K562 (cell line): ENCODE measurements at regions not wholly inside any gene's neighbourhood (a gene's known extent, or its start where the extent isn't known, plus 50 kb on each side); places are given as distances from the start of the nearest gene placed in this dataset.

Experiments used
- FOXM1 ChIP-seq, 2 experiments: fragments of 450-650 bp in 1 of 2; sonication (generic) in 1 of 2; formaldehyde crosslinking in 1 of 2; IDR thresholded peaks; 2 replicates each; pipeline versions ENCODE4 v1.6.1 to v1.9.0; 2017 to 2022; ENCODE audit warnings: low read depth in 2 of 2, mild to moderate bottlenecking in 2 of 2, missing genetic modification reagents in 1 of 2, moderate library complexity in 1 of 2
- HBP1 ChIP-seq: fragments of 450-650 bp; formaldehyde crosslinking; IDR thresholded peaks from 2 replicates; pipeline ENCODE4 v1.4.0; 2022; ENCODE audit warnings: missing genetic modification characterization
- MITF ChIP-seq: IDR thresholded peaks from 2 replicates; pipeline ENCODE4 v1.6.1; 2014; ENCODE audit warnings: antibody characterized with exemption
- NBN ChIP-seq: fragments of 450-650 bp; IDR thresholded peaks from 2 replicates; pipeline ENCODE4 v1.6.1; 2016; ENCODE audit warnings: low read depth, mild to moderate bottlenecking
- RAD21 ChIP-seq, 2 experiments: fragments of 250-450 bp in 1 of 2; fragments of 450-650 bp in 1 of 2; sonication (Bioruptor Pico) in 1 of 2; formaldehyde crosslinking in 1 of 2; IDR thresholded peaks in 1 of 2; conservative IDR thresholded peaks in 1 of 2; 2 replicates each; pipeline versions ENCODE4 v1.4.0 to v1.8.0; 2020 to 2022; ENCODE audit warnings: mild to moderate bottlenecking in 2 of 2, moderate library complexity in 1 of 2
- TCF15 ChIP-seq: fragments of 250-450 bp; sonication (Bioruptor Pico); IDR thresholded peaks from 2 replicates; pipeline ENCODE4 v1.8.0; 2022; ENCODE audit warnings: moderate library complexity, mild to moderate bottlenecking, inconsistent platforms
- ZBTB17 ChIP-seq: fragments of 450-650 bp; formaldehyde crosslinking; IDR thresholded peaks from 2 replicates; pipeline ENCODE4 v1.4.0; 2020; ENCODE audit warnings: mild to moderate bottlenecking
- ZEB2 ChIP-seq: fragments of 450-650 bp; IDR thresholded peaks from 2 replicates; pipeline ENCODE4 v1.6.1; 2016

DNA sequence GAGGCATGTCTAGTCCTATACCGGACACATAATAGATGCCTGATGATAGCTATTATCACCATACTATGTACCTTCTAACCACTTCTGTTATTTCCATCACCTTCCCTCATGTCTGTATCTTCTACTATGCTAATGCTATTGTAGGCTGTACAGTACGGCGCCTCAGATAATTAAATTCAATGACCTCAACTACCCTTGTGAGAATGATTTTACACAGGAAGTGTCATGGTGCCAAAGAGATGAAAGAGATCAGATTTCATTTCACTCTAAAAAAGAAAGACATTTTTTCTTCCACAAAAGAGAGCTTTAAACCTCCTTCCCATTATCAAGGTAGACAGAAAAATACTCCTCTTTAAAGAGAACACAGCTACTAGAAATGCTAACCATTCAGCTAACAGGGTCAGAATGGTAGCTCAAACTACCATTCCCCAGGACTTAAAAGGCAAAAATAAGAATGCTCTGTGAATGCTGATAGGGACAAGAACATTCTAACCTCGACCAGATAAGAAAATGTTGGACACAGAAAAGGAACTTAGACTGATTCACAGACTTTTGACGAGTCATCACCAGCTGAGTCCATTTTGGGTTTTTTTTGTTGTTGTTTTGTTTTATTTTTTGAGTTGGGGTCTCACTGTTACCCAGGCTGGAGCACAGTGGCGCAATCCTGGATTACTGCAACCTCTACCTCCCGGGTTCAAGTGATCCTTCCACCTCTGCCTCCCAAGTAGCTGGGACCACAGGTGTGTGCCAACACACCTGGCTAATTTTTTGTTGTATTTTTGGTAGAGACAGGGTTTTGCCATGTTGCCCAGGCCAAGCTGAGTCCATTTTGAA lies 99.2 kb upstream of the RAPGEF2 start (continued):
- TF ChIP-seq FOXM1 (IDR thresholded peaks at IDR 0.05; ENCODE audit: low read depth) (peak; percentile 36; the same call in 1 of the 2 replicates), FOXM1 (CRISPR knock-in tag; IDR thresholded peaks at IDR 0.05; ENCODE audit: low read depth) (no peak), MITF (no peak), TCF15 (CRISPR knock-in tag) (no peak), RAD21 (CRISPR knock-in tag; conservative IDR thresholded peaks at IDR 0.05 in 1 of 2, IDR thresholded peaks at IDR 0.05 in 1 of 2) (peak; percentile 7 to 15; a peak in 1 of 4 replicates), NBN (0 out of 2 replicates have a peak, but pooled peaks have one; percentile 42), ZEB2 (peak; percentile 36; the same call in 1 of the 2 replicates), HBP1 (CRISPR knock-in tag) (no peak), ZBTB17 (CRISPR knock-in tag) (no peak)
